Pancreas (tissue), 10 donors: ENCODE measurements at regions not wholly inside any gene's neighbourhood (a gene's known extent, or its start where the extent isn't known, plus 50 kb on each side); places are given as distances from the start of the nearest gene placed in this dataset.

Source experiments
- ATAC-seq, 4 donors: fragments of 200-7000 bp; cut with Tn5 transposase; one replicate each; pipeline versions ENCODE4 v1.8.0 to v1.9.1; 2020; ENCODE audit warnings: mild to moderate bottlenecking in 4 of 4, moderate library complexity in 4 of 4
- DNase-seq, 6 donors: peaks; one replicate each; pipeline ENCODE4 v3.0.0-alpha.2; 2020
- FAIRE-seq: peaks from 2 replicates; lab custom pipeline; 2012; peaks lifted over from hg19 to GRCh38; lab: Jason Lieb, UNC
- H3K27ac ChIP-seq, 4 donors: fragments of 200-600 bp; sonication (generic); 1 replicate in 3 of 4; 2 replicates in 1 of 4; pipeline versions ENCODE4 v1.5.0 to v1.8.0; 2020
- H3K27me3 ChIP-seq, 4 donors: fragments of 200-600 bp; one replicate each; pipeline ENCODE4 v1.8.0; 2021
- H3K36me3 ChIP-seq, 3 donors: fragments of 200-600 bp; sonication (generic) in 1 of 3; one replicate each; pipeline versions ENCODE4 v1.5.0 to v1.8.0; 2020 to 2021
- H3K4me1 ChIP-seq, 3 donors: fragments of 200-600 bp; one replicate each; pipeline ENCODE4 v1.8.0; 2021
- H3K4me3 ChIP-seq, 4 donors: fragments of 200-600 bp; sonication (generic) in 2 of 4; one replicate each; pipeline versions ENCODE4 v1.5.0 to v1.8.0; 2020 to 2021
- H3K9me3 ChIP-seq, 4 donors: fragments of 200-600 bp; one replicate each; pipeline ENCODE4 v1.8.0; 2021
- WGBS, 2 donors: extraction: QIAGEN DNeasy Blood & Tissue Kit; methylation state at CpG; one replicate each; pipeline ENCODE4 v1.1.7; 2013; 5-methylcytosine and 5-hydroxymethylcytosine counted together
- intact Hi-C, 3 donors: fragments of 100-400 bp; cut with DNase I; formaldehyde crosslinking; loops; one replicate each; pipeline versions ENCODE4 v1.11.1 to v1.14.2; 2022
- TF ChIP-seq, protein P1 (sequence below), 4 donors: fragments of 200-600 bp; sonication (generic) in 3 of 4; IDR thresholded peaks; one replicate each; pipeline versions ENCODE4 v1.5.0 to v1.8.0; 2021; ENCODE audit warnings: antibody characterized with exemption in 4 of 4
- donor health status: healthy with polysubstance abuse.
- donor health status: DM: no; HTN: no; CAD: no; lungs with moderate emphysema.
- donor health status: DM: no; HTN: no; CAD: no.
- donor health status: control.
- donor health status: control.
- donor health status: Bipolar disorder and iron deficiency.
- donor health status: DM: yes; HTN: yes; CAD: no.
- donor health status: DM: no; HTN: no; CAD: no.
- donor health status: DM: no; HTN: no; CAD: no.
- donor health status: DM: yes; HTN: yes; CAD: no.

DNA sequence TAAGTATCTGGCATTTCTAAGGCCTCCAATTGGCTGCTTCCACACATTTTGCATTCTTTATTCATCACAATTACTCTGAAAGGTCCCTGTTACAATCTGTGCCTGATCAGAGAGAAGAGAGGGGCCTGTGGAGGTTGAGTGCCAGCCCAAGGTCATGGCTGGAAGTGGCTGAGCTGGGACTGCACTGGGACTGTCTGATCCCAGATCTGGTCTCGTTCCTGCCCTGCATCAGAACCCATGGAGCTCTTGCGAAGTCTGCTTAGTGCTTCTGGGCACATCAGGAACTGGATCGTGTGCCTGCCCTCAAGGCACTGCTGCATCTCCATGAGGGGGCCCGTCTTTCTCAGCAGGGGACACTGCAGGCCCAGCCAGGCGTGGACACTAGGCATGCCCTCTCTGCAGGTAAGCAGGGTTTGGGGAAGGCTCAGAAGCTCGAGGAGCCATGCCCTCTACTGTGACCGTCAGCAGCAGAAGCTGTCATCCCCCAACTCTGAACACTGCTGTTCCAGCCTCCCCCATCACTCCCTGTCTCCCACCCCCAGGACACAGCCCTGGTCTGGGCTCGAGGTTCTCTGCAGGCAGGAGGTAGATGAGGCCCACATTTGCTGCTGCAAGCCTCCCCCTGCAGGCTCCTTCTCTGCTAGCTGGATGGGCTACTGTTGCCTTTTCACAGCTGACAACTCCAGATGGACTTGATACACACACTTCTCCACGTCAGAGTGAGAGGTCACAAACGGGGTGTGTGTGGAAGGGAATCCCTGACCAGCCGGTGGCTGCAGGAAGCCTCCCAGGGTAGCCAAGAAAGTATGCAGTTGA lies 96.5 kb upstream of the PRR23E start:
- Histone ChIP-seq H3K4me3 (no peak overlapping the region), H3K27me3 (no peaks in the 10 kb centered on the region), H3K4me1 (no peaks in the 10 kb centered on the region), H3K27ac (no peak overlapping the region), H3K9me3 (no peaks in the 10 kb centered on the region), H3K36me3 (no peaks in the 10 kb centered on the region)
- TF ChIP-seq, protein P1, sequence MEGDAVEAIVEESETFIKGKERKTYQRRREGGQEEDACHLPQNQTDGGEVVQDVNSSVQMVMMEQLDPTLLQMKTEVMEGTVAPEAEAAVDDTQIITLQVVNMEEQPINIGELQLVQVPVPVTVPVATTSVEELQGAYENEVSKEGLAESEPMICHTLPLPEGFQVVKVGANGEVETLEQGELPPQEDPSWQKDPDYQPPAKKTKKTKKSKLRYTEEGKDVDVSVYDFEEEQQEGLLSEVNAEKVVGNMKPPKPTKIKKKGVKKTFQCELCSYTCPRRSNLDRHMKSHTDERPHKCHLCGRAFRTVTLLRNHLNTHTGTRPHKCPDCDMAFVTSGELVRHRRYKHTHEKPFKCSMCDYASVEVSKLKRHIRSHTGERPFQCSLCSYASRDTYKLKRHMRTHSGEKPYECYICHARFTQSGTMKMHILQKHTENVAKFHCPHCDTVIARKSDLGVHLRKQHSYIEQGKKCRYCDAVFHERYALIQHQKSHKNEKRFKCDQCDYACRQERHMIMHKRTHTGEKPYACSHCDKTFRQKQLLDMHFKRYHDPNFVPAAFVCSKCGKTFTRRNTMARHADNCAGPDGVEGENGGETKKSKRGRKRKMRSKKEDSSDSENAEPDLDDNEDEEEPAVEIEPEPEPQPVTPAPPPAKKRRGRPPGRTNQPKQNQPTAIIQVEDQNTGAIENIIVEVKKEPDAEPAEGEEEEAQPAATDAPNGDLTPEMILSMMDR (IDR thresholded peaks at IDR 0.05), result no peak
- DNase-seq, result peak in 1 of 6 donors; percentile 34
- no peak for FAIRE-seq
- intact Hi-C loops, result no loop called here
- no peak for ATAC-seq
- WGBS, 2 donors, result 74 to 77% methylated on average over 11 of the region's 11 CpGs

DNA sequence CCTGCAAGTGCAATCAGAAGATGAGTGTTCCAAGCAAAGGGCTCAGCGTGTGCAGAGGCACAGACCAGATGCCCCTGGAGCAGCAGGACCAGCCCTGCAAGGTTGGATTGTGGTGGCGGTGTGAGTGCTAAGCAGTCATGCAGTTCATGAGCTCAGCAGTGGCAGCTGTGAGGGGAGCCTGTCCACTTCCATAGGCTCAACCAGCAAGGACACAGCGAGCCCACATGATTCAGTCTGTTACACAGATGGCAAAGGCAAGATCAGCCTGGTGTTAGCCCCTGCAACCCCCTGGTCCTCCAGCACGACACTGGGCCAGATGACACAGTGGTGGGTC lies 95.9 kb upstream of the PRR23E start:
- H3K27ac ChIP-seq, result no peak overlapping the region
- no peaks in the 10 kb centered on the region for H3K27me3 ChIP-seq
- H3K9me3 ChIP-seq, result no peaks in the 10 kb centered on the region
- ATAC-seq, result no peak
- H3K36me3 ChIP-seq, result no peaks in the 10 kb centered on the region
- no peak for FAIRE-seq
- intact Hi-C loops, result no loop called here
- no peak overlapping the region for H3K4me3 ChIP-seq
- WGBS, 2 donors, result 90 to 96% methylated on average over 4 of the region's 4 CpGs
- TF ChIP-seq, protein P1 (IDR thresholded peaks at IDR 0.05), result no peak
- DNase-seq, result peak in 1 of 6 donors; percentile 34
- H3K4me1 ChIP-seq, result no peaks in the 10 kb centered on the region

DNA sequence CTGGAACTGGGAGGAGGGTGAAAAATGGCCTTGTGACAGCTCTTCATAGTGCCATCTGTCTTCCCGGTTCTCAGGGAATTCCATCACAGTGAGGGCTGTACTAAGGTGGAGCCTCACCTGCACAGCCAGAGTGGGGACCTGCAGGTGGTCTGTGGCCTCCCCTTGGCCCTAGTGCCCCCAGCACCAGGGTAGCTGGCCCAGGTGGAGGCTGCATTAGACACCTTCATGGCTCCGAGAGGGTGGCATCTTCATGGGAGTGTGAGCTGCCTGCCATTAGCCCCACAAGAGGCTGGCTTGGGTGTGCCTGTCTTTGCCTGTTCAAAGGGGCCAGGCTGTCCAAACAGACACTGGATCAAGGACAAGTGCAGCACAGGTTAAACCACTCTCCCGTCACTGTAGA lies 95.5 kb upstream of the PRR23E start:
- no peak overlapping the region for H3K27ac ChIP-seq
- WGBS, 2 donors, result 76 to 79% methylated on average over 3 of the region's 3 CpGs
- intact Hi-C loops, result no loop called here
- no peaks in the 10 kb centered on the region for H3K4me1 ChIP-seq
- no peaks in the 10 kb centered on the region for H3K27me3 ChIP-seq
- H3K4me3 ChIP-seq, result no peak overlapping the region
- peak in 1 of 6 donors; percentile 20 for DNase-seq
- H3K36me3 ChIP-seq, result no peaks in the 10 kb centered on the region
- no peaks in the 10 kb centered on the region for H3K9me3 ChIP-seq
- TF ChIP-seq, protein P1 (IDR thresholded peaks at IDR 0.05), result no peak
- no peak for ATAC-seq
- no peak for FAIRE-seq

DNA sequence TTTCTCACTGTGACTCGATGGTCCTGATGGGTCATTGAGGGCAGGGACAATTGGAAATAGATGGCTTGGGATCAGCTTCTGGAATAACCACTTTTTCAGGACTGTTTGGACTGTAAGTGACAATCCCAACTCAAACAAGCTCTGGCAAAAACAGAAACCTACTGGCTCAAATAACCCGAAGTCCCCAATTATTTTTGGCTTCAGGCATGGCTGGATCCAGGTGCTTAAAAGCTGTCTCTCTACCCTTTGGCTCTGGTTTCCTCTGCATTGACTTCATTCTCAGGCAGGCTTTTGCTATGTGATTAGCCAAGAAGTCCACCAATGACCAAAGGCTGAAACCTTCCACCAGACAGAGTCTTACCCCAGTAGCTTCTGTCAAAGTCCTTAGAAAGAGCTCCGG lies 92.9 kb upstream of the PRR23E start:
- H3K27ac ChIP-seq, result no peak overlapping the region
- DNase-seq (no peak), FAIRE-seq (no peak), ATAC-seq (no peak)
- intact Hi-C loops, result no loop called here
- no peak overlapping the region for H3K4me3 ChIP-seq
- 69 to 77% methylated on average over 3 of the region's 3 CpGs for WGBS, 2 donors
- H3K4me1 ChIP-seq, result no peaks in the 10 kb centered on the region
- TF ChIP-seq, protein P1 (IDR thresholded peaks at IDR 0.05), result no peak
- H3K36me3 ChIP-seq, result no peaks in the 10 kb centered on the region
- no peaks in the 10 kb centered on the region for H3K27me3 ChIP-seq
- H3K9me3 ChIP-seq, result no peaks in the 10 kb centered on the region
